ENCODE measurements at regions not wholly inside any gene's neighbourhood (a gene's known extent, or its start where the extent isn't known, plus 50 kb on each side); places are given as distances from the start of the nearest gene placed in this dataset.

GRCh38 chr20:60636417-60636816 lies 615.6 kb upstream of the CDH4 start:
- DNase-seq (ENCODE audit: low read depth): no peak

- DNase-seq (ENCODE audit: low read depth): no peak
These were observed 614.3 kb upstream of the CDH4 start for GRCh38 chr20:60637801-60638200.

DNA sequence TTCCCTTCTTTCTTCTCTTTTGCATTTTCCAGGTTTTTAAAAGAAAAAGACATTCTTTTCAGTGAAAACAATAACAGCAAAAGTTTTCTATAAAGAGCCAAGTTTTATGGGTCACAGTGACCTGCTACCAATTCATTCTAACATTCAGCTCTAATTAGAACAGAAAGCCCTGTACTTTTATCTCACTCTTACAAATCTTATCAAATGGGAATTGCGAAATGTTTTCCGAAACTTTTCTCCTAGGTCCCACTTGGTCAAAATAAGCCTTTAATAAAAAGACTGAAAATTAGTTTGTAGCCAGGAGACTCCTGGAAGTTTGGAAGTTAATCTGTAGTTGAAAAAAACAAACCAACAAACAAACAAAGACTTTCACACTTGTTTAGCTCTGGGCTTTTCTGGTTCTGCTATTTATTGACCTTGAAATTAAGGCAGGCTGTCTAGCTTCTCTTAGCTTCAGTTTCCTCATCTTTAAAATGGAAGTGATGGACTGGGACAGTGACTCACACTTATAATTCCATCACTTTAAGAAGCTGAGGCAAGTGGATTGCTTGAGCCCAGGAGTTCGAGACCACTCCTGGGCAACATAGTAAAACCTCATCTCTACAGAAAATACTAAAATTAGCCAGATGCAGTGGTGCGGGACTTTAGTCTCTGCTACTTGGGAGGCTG lies 613.5 kb upstream of the CDH4 start:
- DNase-seq (ENCODE audit: low read depth): no peak

GRCh38 chr20:60641879-60642447 lies 610.1 kb upstream of the CDH4 start:
- no peak for DNase-seq (ENCODE audit: low read depth)

DNA sequence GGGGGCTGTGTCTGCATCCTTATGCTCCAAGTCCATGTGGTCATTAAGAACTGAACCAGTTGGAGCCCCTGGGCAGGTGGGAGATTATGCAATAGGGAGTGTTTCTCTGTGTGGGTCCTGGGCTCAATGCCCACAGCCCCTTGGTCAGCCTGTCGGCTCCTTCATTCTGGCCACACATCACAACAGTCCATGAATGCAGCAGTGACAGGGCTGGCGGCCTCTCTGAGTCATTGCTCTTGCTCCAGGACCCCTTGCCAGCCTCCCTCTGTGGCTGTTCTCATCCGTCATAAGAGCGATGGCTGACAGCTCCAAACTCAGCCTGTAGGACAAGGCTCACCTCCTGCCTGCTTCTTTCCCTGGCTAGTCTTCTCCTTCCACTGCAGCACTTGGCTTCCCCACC lies 609.5 kb upstream of the CDH4 start:
- DNase-seq (ENCODE audit: low read depth): no peak

- DNase-seq (ENCODE audit: low read depth): no peak
These were observed 603.5 kb upstream of the CDH4 start for GRCh38 chr20:60648556-60648955.

DNA sequence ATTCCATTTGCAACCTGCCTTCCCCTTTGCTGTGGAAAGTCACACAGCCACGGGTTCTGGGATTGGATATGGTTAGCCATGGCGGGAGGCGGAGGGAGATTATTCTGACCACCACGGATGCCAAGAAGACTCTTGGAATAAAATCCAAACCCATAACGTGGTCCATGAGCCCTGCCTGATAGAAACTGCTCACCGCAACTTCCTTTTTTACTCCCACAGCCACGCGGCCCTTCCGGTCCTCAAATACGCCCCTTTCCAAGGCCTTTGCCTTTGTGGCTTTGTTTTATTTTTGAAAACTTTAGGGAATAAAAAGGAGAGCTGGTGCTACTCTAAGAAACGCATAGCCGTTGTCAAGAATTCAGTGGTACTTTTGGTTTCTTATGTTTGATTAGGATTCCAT lies 602.5 kb upstream of the CDH4 start:
- DNase-seq (ENCODE audit: low read depth): no peak

DNA sequence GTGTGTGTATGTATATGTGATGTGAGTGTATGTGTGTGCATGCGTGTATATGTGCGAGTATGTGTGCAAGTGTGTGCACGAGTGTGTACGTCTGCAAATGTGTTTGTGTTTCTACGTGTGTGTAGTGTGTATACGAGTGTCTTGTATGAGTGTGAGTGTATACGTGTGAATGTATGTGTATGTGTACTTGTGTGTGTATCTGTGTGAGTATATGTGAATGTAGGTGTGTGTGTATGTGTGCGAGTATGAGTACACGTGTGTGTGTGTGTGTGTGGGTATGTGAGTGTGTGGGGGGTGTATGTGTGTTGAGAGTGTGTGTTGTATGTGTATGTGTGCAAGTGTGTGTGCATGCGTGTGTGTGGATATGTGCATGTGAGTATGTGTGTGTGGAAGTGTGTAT lies 602.0 kb upstream of the CDH4 start:
- DNase-seq (ENCODE audit: low read depth): no peak

GRCh38 chr20:60652046-60652445 lies 600.0 kb upstream of the CDH4 start:
- DNase-seq (ENCODE audit: low read depth): no peak

DNA sequence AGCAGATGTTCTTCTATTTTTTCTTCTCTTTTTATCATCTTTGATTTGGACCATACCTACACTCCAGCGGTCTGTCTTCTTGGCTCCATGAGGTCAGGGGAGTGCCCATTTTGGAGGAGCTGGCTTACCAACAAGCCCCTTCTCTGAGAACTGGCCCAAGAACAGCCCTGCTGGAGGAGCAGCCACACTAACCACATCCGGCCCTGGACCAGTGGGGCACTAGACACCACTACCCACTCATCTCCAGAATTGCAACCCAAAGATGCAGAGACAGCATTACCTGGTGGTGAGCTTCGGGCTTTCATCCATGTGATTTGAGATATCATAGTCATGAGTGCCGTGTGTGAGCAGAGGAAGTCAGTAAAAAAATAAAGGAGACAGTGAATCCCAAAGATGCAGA lies 599.4 kb upstream of the CDH4 start:
- DNase-seq (ENCODE audit: low read depth): no peak

- no peak for DNase-seq (ENCODE audit: low read depth)
These were observed 598.8 kb upstream of the CDH4 start for GRCh38 chr20:60653111-60653845.

DNA sequence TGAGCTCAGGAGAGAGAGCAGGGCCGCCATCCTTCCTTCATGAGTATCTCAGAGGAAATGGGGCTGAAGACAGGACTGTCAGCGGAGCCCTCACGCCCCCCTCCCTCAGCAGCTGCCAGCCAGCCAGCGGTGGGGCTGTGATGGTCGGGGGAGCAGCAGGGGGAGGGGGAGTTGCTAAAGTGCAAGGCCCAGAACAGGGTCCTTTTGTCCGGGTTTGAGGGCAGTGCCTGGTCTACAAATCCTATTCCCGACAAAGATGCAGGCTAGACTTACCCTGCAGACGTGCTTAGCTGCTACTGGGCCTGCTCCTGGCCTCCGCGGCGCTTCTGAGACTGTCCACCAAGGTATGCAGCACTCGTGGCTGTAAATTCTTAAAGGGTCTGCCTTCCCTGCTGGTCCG lies 593.4 kb upstream of the CDH4 start:
- no peak for DNase-seq (ENCODE audit: low read depth)

- no peak for DNase-seq (ENCODE audit: low read depth)
These were observed 592.8 kb upstream of the CDH4 start for GRCh38 chr20:60659240-60659639.

- DNase-seq (ENCODE audit: low read depth): no peak
These were observed 589.8 kb upstream of the CDH4 start for GRCh38 chr20:60662307-60662706.

DNA sequence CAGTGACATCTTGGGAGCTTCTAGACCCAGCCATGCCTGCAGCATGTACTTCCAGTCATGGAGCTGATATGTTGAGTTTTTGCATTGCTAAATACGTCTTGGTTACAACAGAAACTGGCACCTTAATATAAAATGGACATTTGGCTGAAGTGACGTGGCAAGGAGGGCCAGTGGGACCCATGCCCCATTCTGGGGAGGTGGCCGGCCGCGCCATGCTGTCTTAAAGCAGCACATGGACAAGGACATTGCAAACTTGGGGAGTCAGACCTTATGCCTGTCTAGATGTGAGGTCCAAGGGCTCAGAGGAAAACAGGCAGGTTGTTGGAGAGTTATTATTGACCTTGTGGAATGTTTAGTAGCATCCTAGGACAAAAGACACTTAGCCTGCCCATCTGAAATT lies 588.0 kb upstream of the CDH4 start:
- no peak for DNase-seq (ENCODE audit: low read depth)

GRCh38 chr20:60667641-60668040 lies 584.4 kb upstream of the CDH4 start:
- no peak for DNase-seq (ENCODE audit: low read depth)

GRCh38 chr20:60669211-60669610 lies 582.9 kb upstream of the CDH4 start:
- no peak for DNase-seq (ENCODE audit: low read depth)

- no peak for DNase-seq (ENCODE audit: low read depth)
These were observed 576.0 kb upstream of the CDH4 start for GRCh38 chr20:60676011-60676410.

DNA sequence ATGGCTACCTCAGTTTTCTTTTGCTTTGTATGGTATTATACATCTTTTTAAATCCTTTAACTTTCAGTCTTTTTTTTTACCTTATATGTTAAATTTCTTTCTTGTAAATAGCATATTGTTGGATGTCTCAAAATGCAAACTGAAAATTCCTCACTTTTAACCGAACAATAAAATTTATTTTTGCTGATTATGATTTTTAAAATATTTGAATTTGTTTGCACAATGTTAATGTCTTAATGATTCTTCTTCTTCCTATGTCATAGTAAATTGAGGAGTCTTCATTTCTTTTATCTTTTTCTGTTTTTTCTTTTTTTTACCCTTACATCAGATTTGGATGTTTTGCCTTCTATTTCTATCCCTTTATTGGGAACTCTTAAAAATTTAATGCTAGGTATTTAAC lies 574.2 kb upstream of the CDH4 start:
- no peak for DNase-seq (ENCODE audit: low read depth)

DNA sequence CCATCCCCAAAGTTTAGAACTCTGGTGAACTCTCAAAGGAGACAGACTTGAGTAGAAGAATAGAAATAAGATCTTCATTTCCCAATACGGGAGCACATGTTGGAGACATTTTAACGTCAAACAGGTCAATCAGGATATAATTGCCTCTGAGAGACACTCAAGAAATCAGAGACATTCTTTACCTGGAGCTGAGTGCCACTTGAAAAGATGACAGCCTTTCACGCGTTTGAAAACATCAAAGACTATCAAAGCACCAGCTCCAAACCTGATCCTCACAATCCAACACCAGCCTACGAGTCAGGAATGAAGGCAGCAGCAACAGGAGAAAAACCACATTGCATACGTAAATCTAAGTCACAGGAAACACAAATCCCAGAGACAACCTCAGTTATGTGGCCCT lies 571.5 kb upstream of the CDH4 start:
- DNase-seq (ENCODE audit: low read depth): no peak

DNA sequence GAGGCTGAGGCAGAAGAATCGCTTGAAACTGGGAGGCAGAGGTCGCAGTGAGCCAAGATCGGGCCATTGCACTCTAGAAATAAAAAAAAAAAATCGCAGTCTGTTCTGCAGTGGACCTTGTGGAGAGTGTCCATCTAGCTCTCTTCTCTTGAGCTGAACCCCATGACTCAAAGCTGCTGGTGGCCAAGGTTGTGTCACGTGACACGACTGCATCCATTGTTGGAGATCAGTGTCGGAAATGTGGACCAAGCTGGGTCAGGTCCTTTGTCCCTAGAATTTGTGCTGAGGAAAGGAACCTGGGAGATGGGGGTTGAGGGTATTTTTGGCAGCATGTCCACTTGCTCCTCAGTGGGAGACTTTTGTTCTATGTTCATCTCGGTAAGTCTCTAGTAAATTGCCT lies 564.8 kb upstream of the CDH4 start:
- no peak for DNase-seq (ENCODE audit: low read depth)

GRCh38 chr20:60690771-60691170 lies 561.3 kb upstream of the CDH4 start:
- DNase-seq (ENCODE audit: low read depth): no peak

DNA sequence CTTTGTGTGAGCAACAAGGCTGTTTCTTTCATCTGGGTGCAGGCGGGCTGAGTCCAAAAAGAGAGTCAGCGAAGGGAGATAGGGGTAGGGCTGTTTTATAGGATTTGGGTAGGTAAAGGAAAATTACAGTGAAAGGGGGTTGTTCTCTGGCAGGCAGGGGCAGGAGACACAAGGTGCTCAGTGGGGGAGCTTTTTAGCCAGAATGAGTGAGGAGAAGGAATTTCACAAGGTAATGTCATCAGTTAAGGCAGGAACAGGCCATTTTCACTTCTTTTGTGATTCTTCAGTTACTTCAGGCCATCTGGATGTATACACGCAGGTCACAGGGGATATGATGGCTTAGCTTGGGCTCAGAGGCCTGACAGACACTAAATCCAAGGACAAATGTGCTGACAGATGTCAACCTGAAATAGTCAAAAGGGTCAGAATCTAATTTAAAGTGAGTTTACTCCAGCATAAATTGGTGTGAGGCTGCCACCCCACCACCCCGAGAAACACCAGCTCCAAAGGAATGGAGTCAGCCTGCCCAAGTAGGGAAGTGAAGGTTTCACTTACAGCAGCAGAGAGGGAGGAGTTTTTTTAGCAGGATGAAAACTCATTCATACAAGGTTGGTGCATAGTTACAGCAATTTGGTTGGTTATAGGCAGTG lies 560.0 kb upstream of the CDH4 start:
- DNase-seq (ENCODE audit: low read depth): no peak

Data from Daoy (cell line).